Body of pancreas (tissue), 4 donors: ENCODE measurements at regions not wholly inside any gene's neighbourhood (a gene's known extent, or its start where the extent isn't known, plus 50 kb on each side); places are given as distances from the start of the nearest gene placed in this dataset.

Source experiments
- ATAC-seq: fragments of 150-250 bp; one replicate; pipeline ENCODE4 v1.9.1; 2016
- DNase-seq, 4 donors: peaks; one replicate each; pipeline ENCODE4 v3.0.0-alpha.2; 2019
- H3K27ac ChIP-seq, 4 donors: fragments of 200-600 bp; sonication (generic); 1 replicate in 3 of 4; 2 replicates in 1 of 4; pipeline versions ENCODE4 v1.5.1 to v1.6.1; 2016 to 2019; ENCODE audit warnings: mild to moderate bottlenecking in 1 of 4, mixed read lengths in 1 of 4, moderate library complexity in 1 of 4
- H3K27me3 ChIP-seq, 2 donors: fragments of 200-600 bp; sonication (generic); one replicate each; pipeline ENCODE4 v1.6.0; 2016; ENCODE audit warnings: mild to moderate bottlenecking in 1 of 2
- H3K36me3 ChIP-seq, 2 donors: fragments of 200-600 bp; sonication (generic); replicated peaks in 1 of 2; 2 replicates each; pipeline ENCODE4 v1.5.1; 2016; ENCODE audit warnings: low read depth in 2 of 2; ENCODE audit not compliant: insufficient read depth in 1 of 2
- H3K4me1 ChIP-seq: fragments of 200-600 bp; sonication (generic); one replicate; pipeline ENCODE4 v1.6.0; 2016
- H3K4me3 ChIP-seq, 2 donors: fragments of 200-600 bp; sonication (generic); 1 replicate in 1 of 2; 2 replicates in 1 of 2; pipeline ENCODE4 v1.5.1; 2016 to 2019
- H3K9me3 ChIP-seq, 3 donors: fragments of 200-600 bp; sonication (generic); 1 replicate in 2 of 3; 2 replicates in 1 of 3; pipeline ENCODE4 v1.5.1; 2016
- CTCF ChIP-seq, 7 experiments: fragments of 450-650 bp in 4 of 7; fragments of 200-600 bp in 3 of 7; sonication (generic) in 3 of 7; IDR thresholded peaks; one replicate each; pipeline ENCODE4 v1.5.1; 2016 to 2019; ENCODE audit warnings: antibody characterized with exemption in 7 of 7
- POLR2A ChIP-seq, 3 donors: fragments of 450-650 bp; IDR thresholded peaks; one replicate each; pipeline ENCODE4 v1.6.1; 2016; ENCODE audit warnings: antibody characterized with exemption in 3 of 3, mild to moderate bottlenecking in 2 of 3
- WGBS, 2 donors: methylation state at CpG; one replicate each; pipeline ENCODE4 v1.1.5; 2017; 5-methylcytosine and 5-hydroxymethylcytosine counted together
- intact Hi-C: fragments of 100-400 bp; cut with DNase I; formaldehyde crosslinking; loops from one replicate; pipeline ENCODE4 v1.15.1; 2023

GRCh38 chr5:116661419-116661818, 86.8 kb upstream of the SEMA6A start:
- no peaks in the 10 kb centered on the region for H3K4me1 ChIP-seq
- no peak for TF ChIP-seq POLR2A (IDR thresholded peaks at IDR 0.05)
- TF ChIP-seq CTCF (IDR thresholded peaks at IDR 0.05), result no peak
- H3K9me3 ChIP-seq, result peaks cover 0 to 15% (median 0%) of the 10 kb centered on the region in 3 donors
- DNase-seq (no peak), ATAC-seq (no peak)
- no peak overlapping the region for H3K27ac ChIP-seq
- H3K36me3 ChIP-seq, result no peaks in the 10 kb centered on the region
- no peak overlapping the region for H3K4me3 ChIP-seq
- 75 to 89% methylated on average over 4 of the region's 4 CpGs for WGBS, 2 donors
- intact Hi-C loops, result no loop called here
- H3K27me3 ChIP-seq, result no peaks in the 10 kb centered on the region

DNA sequence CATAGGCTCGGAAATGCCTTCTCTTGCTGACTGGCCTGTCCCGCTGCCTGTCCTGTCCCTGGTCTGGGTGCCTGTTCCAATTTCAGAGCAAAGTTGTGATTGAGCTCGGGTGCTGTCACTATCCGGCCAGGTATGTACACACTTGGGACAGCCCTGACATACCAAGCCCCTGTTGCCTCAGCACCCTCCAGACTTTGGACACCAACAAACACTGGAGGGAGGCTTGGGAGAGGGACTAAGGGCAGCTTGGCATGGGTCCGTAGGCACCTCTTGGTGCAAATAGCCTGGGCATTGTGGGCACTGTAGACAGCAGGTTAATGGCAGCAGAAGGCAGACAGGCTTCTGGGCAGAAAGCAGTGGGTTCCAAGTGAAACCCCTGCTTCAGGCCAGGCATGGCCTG, 86.3 kb upstream of the SEMA6A start:
- no peak overlapping the region for H3K27ac ChIP-seq
- TF ChIP-seq CTCF (IDR thresholded peaks at IDR 0.05), result no peak
- no peak for TF ChIP-seq POLR2A (IDR thresholded peaks at IDR 0.05)
- H3K9me3 ChIP-seq, result peaks cover 0 to 15% (median 0%) of the 10 kb centered on the region in 3 donors
- DNase-seq, result no peak
- intact Hi-C loops, result no loop called here
- H3K27me3 ChIP-seq, result no peaks in the 10 kb centered on the region
- no peaks in the 10 kb centered on the region for H3K36me3 ChIP-seq
- H3K4me3 ChIP-seq, result no peak overlapping the region
- 77 to 80% methylated on average over 5 of the region's 5 CpGs for WGBS, 2 donors
- no peaks in the 10 kb centered on the region for H3K4me1 ChIP-seq
- ATAC-seq, result no peak

- no peak overlapping the region for H3K4me3 ChIP-seq
- H3K9me3 ChIP-seq, result peaks cover 0 to 15% (median 0%) of the 10 kb centered on the region in 3 donors
- intact Hi-C loops, result no loop called here
- no peak for DNase-seq
- WGBS, 2 donors, result 53 to 70% methylated on average over 1 of the region's 1 CpG
- no peak overlapping the region for H3K27ac ChIP-seq
- H3K27me3 ChIP-seq, result no peaks in the 10 kb centered on the region
- H3K36me3 ChIP-seq, result no peaks in the 10 kb centered on the region
- H3K4me1 ChIP-seq, result no peaks in the 10 kb centered on the region
- TF ChIP-seq POLR2A (IDR thresholded peaks at IDR 0.05) (no peak), CTCF (IDR thresholded peaks at IDR 0.05) (no peak)
- ATAC-seq, result no peak
Measured at GRCh38 chr5:116658830-116659229, 84.2 kb upstream of the SEMA6A start.

GRCh38 chr5:116658141-116658540, 83.5 kb upstream of the SEMA6A start:
- intact Hi-C loops, result no loop called here
- Histone ChIP-seq H3K36me3 (no peaks in the 10 kb centered on the region), H3K27me3 (no peaks in the 10 kb centered on the region), H3K9me3 (peaks cover 0 to 15% (median 0%) of the 10 kb centered on the region in 3 donors), H3K4me3 (no peak overlapping the region), H3K27ac (no peak overlapping the region), H3K4me1 (no peaks in the 10 kb centered on the region)
- DNase-seq, result no peak
- TF ChIP-seq CTCF (IDR thresholded peaks at IDR 0.05), result no peak
- no peak for TF ChIP-seq POLR2A (IDR thresholded peaks at IDR 0.05)
- ATAC-seq, result no peak

GRCh38 chr5:116655431-116655830, 80.8 kb upstream of the SEMA6A start:
- ATAC-seq (no peak), DNase-seq (no peak)
- intact Hi-C loops, result no loop called here
- no peak overlapping the region for H3K27ac ChIP-seq
- no peak for TF ChIP-seq POLR2A (IDR thresholded peaks at IDR 0.05)
- H3K27me3 ChIP-seq, result no peaks in the 10 kb centered on the region
- H3K4me1 ChIP-seq, result no peaks in the 10 kb centered on the region
- no peak overlapping the region for H3K4me3 ChIP-seq
- 78 to 93% methylated on average over 3 of the region's 3 CpGs for WGBS, 2 donors
- no peaks in the 10 kb centered on the region for H3K36me3 ChIP-seq
- no peaks in the 10 kb centered on the region for H3K9me3 ChIP-seq
